ENCODE measurements at regions not wholly inside any gene's neighbourhood (a gene's known extent, or its start where the extent isn't known, plus 50 kb on each side); places are given as distances from the start of the nearest gene placed in this dataset.
"Not testable (repeated sequence)": the region's sequence is repeated elsewhere in the genome, so short reads cannot be mapped to it uniquely, and the experiment has no call there.

DNA sequence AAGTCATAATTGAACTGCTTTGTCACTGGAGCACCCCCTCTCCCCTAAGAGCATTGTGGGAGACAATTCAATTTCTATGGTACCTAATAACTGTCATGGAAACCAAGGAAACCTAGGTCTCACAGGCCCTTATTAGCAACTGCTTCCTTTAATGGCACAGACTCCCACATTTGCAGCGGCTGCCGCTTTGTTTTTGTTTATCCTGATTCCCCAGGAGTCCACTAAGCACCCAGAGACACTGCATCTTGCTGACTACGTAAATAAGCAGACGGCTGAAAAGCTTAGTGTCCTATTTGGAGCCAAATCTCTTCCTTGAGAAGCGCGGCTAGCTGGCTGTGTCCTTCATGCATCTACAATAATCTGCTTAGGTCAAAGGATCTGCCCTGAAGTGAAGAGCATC lies 494.4 kb downstream of the TMA16 start:
- DNase-seq: no peak

DNA sequence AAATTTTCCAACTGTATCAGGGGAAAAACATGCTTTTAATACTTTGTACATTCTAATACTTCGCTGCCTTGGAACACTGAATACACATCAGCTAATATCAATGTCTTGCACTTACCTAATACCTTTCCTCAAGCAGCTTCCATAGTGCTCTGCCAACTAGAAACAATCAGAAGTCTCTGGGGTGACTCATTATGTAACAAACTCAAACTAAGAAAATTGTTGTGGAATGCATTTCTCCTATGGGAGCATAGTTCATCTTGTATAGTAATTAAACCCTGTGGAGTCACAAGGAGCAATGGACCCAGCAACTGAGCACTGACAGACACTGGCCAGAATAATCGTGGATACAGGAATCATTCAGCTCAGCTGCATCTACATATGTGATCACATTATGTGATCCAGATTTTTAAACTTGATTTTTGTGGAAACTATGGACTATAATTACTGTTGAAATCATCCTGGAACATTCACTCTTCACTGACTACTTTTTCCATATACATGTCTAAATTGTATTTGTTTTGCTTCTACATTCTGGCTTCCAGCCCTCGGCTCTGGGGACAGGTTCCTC lies 496.9 kb downstream of the TMA16 start:
- no peak for DNase-seq

GRCh38 chr4:164009435-164009834 lies 514.9 kb downstream of the TMA16 start:
- no peak for DNase-seq

DNA sequence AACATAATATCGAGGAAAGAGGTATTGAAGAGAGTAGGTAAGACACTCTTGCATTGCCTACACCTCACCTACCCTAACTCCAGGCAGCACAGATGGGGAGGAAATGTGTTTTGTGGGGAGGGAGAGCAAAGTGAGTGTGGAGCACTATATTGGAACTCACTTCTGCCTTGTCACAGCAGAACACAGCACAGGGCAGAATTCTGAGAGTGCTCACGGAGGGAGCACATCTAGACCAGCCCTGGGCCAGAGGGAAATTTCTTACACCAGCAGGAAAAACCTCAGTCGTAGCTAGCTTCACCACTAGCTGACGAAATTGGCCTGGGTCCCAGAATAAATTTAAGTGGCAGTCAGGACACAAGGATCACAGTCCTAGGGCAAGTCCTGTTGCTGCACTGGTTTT lies 517.3 kb downstream of the TMA16 start:
- DNase-seq: no peak

GRCh38 chr4:164012396-164013027 lies 518.0 kb downstream of the TMA16 start:
- DNase-seq: no peak

- DNase-seq: no peak
Measured at GRCh38 chr4:164021947-164022346, 527.5 kb downstream of the TMA16 start.

DNA sequence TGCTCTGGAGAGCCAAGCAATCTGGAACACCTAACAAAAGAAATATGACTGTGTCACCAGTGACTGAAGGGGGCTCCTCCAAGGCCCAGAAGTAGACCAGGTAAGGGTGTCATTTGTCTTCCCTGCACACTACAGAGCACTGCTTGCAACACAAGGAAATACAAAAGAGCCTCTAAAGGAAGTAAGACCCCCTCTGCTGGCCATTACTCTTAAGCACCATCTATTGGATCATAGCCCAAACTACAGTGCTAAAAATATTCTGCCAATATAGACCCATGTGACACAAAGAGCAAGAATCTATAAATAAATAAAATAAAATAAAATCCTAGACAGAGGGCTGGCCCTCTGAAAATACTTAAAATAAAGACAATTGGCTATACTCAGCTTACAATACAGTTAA lies 528.7 kb downstream of the TMA16 start:
- DNase-seq: no peak

DNA sequence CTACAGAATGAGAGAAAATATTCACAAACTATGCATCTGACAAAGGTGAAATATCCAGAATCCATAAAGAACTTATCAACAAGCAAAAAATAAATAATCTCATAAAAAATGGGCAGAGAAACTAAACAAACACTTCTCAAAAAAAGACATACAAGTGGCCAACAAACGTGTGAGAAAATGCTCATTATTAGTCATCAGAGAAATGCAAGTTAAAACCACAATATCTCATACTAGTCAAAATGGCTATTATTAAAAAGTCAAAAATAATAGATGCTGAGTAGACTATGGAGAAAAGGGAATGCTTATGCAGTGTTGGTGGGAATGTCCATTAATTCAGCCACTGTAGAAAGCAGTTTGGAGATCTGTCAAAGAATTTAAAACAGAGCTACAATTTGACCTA lies 533.3 kb downstream of the TMA16 start:
- DNase-seq: no peak

- DNase-seq: no peak
Measured at GRCh38 chr4:164039482-164039881, 545.0 kb downstream of the TMA16 start.

DNA sequence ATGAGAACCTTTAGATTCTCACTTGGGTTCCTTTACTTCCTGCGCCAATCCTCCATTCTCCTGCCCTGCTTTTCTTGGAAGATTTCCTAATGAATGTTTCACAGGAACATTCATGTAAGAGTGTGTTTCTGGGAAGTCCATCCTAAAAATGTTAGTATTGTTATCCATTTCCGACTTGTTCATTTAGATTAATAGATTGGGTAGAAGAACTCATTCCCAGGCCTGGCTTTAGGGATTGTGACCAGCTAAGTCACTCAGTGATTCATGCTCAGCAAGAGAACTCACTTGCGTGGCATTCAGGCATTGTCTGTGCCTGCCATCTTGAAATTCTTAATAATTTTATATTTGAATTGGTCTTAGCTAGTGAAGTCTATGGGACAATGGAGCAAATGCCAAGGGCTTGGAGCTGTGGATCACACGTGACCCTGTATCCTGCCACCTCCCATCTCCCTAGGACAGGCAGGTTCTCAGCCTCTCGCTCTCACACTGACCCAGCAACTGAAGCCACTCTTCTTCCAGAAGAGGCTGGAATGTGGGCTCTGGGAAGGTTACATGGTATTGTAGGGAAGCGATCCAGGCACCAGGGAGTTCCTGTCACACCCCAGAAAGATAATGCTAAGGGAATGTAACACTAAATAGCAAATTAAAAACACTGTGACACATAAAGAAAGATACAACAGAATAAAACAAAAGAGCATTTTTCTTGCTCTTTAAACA lies 562.1 kb downstream of the TMA16 start:
- no peak for DNase-seq

DNA sequence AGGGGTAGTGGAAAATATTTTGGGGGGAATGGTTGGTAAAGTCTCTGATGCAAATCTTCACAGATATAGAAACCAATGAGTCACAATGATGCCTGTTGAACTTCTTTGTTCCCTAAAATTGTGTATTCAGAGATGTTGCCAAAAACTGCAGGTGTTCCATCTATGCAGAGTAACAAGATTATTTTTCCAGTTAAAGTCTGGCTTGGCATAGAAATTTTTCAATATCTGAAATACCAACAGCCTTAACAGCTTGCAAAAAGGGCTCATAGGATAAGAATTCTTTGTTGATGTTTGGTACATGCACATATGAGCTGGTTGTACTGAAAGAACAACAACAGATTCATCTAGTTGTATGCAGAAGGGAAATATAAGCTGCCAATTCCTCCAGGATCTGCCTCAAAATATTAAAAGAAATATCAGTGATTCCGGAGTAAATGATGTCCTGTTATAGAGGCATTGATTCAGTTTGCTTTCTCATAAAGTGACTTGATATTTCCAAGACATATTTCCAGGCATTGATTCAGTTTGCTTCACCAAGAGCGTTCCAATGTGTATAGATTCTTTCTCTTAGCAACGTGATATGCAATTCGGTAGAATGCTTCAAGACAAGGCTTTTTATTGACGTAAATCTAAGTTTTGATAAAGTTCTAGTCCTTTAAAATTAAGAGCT lies 564.4 kb downstream of the TMA16 start:
- DNase-seq: no peak

DNA sequence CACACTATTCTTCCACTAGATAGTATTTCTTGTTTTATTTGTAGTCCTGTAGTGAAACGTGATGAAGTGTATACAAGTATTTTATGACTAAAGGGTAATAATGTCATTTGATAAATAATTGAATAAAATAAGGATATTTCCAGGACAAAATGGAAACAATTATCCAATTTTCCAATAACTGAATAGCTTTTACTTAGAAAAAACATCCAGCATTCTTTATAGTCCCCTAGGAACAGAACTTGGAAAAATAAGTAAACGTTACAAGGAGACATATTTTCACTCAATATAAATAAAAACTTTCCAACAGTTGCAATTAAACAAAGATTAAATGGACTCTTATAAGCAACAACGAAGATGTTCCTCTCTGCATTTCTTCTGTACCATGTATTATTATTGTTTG lies 566.0 kb downstream of the TMA16 start:
- no peak for DNase-seq

DNA sequence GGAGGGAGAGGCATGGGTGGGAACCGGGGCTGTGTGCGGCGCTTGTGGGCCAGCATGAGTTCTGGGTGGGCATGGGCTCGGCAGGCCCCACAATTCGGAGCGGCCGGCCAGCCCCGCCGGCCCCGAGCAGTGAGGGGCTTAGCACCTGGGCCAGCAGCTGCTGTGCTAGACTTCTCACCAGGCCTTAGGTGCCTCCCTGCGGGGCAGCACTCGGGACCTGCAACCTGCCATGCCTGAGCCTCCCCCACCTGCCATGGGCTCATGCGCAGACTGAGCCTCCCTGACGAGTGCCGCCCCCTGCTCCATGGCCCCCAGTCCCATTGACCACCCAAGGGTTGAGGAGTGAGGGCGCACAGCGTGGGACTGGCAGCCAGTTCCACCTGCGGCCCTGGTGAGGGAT lies 573.9 kb downstream of the TMA16 start:
- no peak for DNase-seq

DNA sequence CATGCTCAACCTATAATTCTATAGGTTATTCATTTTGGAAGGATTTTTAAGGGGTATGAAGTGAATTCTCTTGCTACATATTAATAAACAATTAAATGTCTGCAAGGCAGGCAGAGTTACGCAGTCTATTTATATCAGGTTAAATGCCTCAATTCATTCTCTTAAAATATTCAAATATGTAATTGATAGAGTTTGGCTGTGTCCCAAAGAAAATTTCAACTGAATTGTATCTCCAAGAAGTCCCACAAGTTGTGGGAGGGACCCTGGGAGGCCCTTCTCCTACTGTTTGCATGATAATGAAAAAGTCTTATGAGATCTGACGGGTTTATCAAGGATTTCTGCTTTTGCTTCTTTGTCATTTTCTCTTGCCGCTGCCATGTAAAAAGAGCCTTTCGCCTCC lies 576.1 kb downstream of the TMA16 start:
- no peak for DNase-seq

DNA sequence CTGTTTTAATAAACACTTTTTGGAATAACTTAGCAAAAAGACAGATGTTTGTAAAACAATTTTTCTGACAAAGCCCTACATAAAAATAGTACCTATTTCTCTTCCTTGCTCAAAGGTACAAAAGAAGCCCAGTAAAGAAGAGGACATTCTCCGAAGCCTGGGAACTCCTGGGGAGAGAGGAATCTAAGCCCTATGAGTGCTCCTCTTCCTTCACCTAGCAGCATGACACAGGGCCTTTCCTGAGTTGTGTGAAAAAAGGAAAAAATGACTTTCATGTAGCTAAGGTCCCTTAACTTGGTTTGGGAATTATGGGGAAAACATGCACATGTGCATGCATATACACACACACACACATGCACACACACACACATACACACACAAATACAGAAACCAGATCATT lies 586.9 kb downstream of the TMA16 start:
- no peak for DNase-seq

DNA sequence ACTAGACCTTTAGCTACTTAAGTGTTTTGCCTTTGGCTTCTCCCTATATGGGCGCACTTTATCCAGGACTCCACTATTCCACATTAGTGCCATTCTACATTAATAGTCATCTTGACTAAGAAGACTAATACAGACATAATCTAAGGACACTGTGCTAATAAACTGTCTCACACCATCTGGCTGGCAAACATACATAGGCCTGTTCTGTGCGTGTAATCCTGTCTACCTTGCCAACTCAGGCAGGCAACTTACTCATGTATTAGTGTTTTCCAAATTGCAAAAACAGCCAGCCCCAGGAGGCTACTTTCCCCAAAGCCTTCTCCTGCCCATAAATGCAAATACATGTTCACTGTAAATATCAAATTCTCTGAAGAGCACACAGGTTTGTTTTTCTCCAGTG lies 587.3 kb downstream of the TMA16 start:
- no peak for DNase-seq

- DNase-seq: no peak
Measured at GRCh38 chr4:164087733-164088132, 593.2 kb downstream of the TMA16 start.

- DNase-seq: no peak
Measured at GRCh38 chr4:164095313-164096110, 601.0 kb downstream of the TMA16 start.

GRCh38 chr4:164096766-164097518 lies 602.5 kb downstream of the TMA16 start:
- DNase-seq: no peak

DNA sequence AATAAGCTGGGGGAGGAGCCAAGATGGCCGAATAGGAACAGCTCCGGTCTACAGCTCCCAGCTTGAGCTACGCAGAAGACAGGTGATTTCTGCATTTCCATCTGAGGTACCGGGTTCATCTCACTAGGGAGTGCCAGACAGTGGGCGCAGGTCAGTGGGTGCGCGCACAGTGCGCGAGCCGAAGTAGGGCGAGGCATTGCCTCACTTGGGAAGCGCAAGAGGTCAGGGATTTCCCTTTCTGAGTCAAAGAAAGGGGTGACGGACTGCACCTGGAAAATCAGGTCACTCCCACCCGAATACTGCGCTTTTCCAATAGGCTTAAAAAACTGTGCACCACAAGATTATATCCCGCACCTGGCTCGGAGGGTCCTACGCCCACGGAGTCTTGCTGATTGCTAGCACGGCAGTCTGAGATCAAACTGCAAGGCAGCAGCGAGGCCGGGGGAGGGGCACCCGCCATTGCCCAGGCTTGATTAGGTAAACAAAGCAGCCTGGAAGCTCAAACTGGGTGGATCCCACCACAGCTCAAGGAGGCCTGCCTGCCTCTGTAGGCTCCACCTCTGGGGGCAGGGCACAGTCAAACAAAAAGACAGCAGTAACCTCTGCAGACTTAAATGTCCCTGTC lies 606.4 kb downstream of the TMA16 start:
- not testable (repeated sequence) for DNase-seq

DNA sequence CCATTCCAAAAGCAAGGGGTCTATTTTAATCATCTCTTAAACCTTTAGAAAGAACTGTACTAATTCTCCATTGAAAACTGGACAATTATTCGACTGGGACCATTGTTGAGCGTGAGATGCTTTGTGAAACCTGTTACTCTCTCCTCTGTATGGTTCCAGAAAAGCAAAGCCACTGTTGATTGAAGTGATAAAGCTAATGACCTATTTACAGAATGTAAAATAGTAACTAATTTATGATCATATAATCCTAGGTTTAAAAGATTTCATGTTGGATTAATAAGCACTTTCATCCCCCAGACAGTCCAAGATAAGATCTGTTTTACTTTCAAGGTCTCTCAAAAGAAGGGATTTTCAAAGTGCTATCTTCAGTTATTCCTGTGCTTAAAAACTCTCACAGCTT lies 614.5 kb downstream of the TMA16 start:
- no peak for DNase-seq

DNA sequence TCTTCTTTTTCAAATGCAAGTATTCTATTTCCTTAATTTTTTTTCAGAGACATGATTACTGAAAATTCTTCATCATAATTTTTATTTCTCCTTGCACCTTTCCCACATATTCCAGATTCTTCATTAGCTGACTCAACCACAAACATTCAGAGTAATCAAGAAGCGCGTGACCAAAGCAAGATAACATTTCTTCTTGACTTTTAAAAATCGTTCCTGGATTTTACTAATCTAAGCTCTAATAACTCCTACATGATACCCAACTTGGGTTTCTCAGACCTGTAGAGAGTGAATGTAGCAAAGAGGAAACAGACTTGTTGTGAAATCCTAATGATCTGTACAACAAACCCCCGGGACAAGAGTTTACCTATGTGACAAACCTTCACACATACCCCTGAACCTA lies 615.0 kb downstream of the TMA16 start:
- no peak for DNase-seq
